ENCODE measurements at regions not wholly inside any gene's neighbourhood (a gene's known extent, or its start where the extent isn't known, plus 50 kb on each side); places are given as distances from the start of the nearest gene placed in this dataset.

DNA sequence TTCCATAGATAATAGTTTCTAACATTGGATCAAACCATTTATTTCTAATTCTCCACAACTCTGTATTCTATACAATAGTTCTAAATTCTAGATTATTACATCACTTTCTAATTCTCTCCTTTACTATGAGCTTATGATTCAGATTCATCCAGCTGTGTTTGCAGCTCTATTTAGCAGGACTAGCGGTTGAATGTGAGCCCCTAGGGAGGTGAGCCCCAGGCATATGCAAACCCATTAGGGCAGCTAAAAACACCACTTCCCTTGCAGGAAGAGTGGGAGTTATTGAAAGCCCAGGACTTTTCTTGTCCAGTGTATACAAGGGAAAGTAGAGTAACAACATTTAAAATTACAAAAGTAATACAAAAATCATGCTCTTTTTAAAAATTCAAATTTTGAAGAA lies 56.9 kb downstream of the KRTAP19-8 start:
- TF ChIP-seq, protein P1, sequence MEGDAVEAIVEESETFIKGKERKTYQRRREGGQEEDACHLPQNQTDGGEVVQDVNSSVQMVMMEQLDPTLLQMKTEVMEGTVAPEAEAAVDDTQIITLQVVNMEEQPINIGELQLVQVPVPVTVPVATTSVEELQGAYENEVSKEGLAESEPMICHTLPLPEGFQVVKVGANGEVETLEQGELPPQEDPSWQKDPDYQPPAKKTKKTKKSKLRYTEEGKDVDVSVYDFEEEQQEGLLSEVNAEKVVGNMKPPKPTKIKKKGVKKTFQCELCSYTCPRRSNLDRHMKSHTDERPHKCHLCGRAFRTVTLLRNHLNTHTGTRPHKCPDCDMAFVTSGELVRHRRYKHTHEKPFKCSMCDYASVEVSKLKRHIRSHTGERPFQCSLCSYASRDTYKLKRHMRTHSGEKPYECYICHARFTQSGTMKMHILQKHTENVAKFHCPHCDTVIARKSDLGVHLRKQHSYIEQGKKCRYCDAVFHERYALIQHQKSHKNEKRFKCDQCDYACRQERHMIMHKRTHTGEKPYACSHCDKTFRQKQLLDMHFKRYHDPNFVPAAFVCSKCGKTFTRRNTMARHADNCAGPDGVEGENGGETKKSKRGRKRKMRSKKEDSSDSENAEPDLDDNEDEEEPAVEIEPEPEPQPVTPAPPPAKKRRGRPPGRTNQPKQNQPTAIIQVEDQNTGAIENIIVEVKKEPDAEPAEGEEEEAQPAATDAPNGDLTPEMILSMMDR (IDR thresholded peaks at IDR 0.05) = no peak
- Histone ChIP-seq H3K27me3 (ENCODE audit: control insufficient read depth, insufficient read depth, low read length) (no peaks in the 10 kb centered on the region), H3K4me3 (ENCODE audit: low read depth in 2 of 2, low read length in 2 of 2) (no peak overlapping the region), H3K27ac (ENCODE audit: low read length) (no peak overlapping the region), H3K4me1 (ENCODE audit: control insufficient read depth, insufficient read depth, low read length) (no peaks in the 10 kb centered on the region), H3K36me3 (ENCODE audit: control insufficient read depth, insufficient read depth, low read length) (no peaks in the 10 kb centered on the region), H3K9me3 (ENCODE audit: control insufficient read depth, insufficient read depth, low read depth, low read length) (no peaks in the 10 kb centered on the region)
- no peak for DNase-seq (ENCODE audit: low read depth, low spot score)
- CTCF ChIA-PET = no interaction called here
- intact Hi-C loops (cut with micrococcal nuclease; ENCODE audit: unreplicated experiment) (no loop called here), in situ Hi-C loops (cut with HindIII; ENCODE audit: low pct_unique_long_range_greater_than_20kb, low sequenced_read_pairs) (no loop called here)
- ATAC-seq = no peak
- BruUV-seq (replicated peaks) = no TSS peak
- POLR2A ChIA-PET = no interaction called here

DNA sequence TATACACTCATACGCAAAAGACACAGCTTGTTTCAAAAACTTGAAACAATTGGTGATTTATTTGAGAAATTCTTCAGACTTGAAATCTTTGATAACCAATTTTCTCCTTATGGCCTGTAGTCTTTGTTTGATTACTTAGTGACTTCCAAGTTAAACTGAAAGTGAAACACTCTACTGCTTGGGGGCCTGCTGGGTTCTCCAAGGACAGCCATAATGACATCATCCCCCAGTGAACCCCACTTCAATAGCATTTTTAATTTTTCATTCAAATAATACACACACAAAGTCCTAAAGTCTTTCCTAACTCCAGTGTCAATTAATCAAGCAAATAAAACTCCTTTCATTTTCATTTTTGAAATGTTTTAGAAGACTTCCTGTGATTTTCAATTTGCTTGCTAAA lies 59.2 kb downstream of the KRTAP19-8 start:
- ChIA-PET POLR2A (no interaction called here), CTCF (no interaction called here)
- TF ChIP-seq SIN3A (IDR thresholded peaks at IDR 0.05; ENCODE audit: borderline replicate concordance, insufficient read depth, low read depth, low read length) = no peak
- TF ChIP-seq POLR2AphosphoS5 (IDR thresholded peaks at IDR 0.05; ENCODE audit: low read depth, low read length) = no peak
- DNase-seq (ENCODE audit: low read depth, low spot score) (no peak), ATAC-seq (no peak)
- Histone ChIP-seq H3K27ac (ENCODE audit: low read length) (no peak overlapping the region), H3K4me1 (ENCODE audit: control insufficient read depth, insufficient read depth, low read length) (no peaks in the 10 kb centered on the region), H3K36me3 (ENCODE audit: control insufficient read depth, insufficient read depth, low read length) (no peaks in the 10 kb centered on the region), H3K4me3 (ENCODE audit: low read depth in 2 of 2, low read length in 2 of 2) (no peak overlapping the region), H3K27me3 (ENCODE audit: control insufficient read depth, insufficient read depth, low read length) (no peaks in the 10 kb centered on the region), H3K9me3 (ENCODE audit: control insufficient read depth, insufficient read depth, low read depth, low read length) (no peaks in the 10 kb centered on the region)
- intact Hi-C loops (cut with micrococcal nuclease; ENCODE audit: unreplicated experiment) (no loop called here), in situ Hi-C loops (cut with HindIII; ENCODE audit: low pct_unique_long_range_greater_than_20kb, low sequenced_read_pairs) (no loop called here)
- BruUV-seq (replicated peaks) = no TSS peak

DNA sequence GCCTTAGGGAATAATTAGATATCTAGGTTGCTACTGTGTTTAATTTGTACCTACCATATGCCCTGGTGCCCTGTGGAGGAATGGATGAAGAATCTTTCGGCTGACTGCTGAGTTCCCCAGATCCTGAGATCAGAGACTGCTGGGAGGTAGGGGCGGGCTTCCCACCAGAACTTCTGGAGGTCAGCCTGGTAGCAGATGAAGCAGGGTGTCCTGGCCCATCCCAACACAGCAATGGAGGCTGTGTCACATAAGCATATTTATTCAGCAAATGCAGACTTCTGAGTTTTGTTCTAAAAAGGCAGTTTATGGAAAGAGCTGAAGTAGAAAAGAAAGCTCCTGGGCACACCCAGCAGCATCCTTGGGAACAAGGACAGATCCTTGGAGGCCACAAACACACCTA lies 74.0 kb downstream of the KRTAP19-8 start:
- ATAC-seq = no peak
- TF ChIP-seq, protein P2, sequence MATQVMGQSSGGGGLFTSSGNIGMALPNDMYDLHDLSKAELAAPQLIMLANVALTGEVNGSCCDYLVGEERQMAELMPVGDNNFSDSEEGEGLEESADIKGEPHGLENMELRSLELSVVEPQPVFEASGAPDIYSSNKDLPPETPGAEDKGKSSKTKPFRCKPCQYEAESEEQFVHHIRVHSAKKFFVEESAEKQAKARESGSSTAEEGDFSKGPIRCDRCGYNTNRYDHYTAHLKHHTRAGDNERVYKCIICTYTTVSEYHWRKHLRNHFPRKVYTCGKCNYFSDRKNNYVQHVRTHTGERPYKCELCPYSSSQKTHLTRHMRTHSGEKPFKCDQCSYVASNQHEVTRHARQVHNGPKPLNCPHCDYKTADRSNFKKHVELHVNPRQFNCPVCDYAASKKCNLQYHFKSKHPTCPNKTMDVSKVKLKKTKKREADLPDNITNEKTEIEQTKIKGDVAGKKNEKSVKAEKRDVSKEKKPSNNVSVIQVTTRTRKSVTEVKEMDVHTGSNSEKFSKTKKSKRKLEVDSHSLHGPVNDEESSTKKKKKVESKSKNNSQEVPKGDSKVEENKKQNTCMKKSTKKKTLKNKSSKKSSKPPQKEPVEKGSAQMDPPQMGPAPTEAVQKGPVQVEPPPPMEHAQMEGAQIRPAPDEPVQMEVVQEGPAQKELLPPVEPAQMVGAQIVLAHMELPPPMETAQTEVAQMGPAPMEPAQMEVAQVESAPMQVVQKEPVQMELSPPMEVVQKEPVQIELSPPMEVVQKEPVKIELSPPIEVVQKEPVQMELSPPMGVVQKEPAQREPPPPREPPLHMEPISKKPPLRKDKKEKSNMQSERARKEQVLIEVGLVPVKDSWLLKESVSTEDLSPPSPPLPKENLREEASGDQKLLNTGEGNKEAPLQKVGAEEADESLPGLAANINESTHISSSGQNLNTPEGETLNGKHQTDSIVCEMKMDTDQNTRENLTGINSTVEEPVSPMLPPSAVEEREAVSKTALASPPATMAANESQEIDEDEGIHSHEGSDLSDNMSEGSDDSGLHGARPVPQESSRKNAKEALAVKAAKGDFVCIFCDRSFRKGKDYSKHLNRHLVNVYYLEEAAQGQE (IDR thresholded peaks at IDR 0.05; ENCODE audit: insufficient read depth in 1 of 2, low read depth in 2 of 2, low read length in 1 of 2) = no peak
- TF ChIP-seq TCF7L2 (IDR thresholded peaks at IDR 0.05; ENCODE audit: low read depth, low read length) (no peak), POLR2AphosphoS5 (IDR thresholded peaks at IDR 0.05; ENCODE audit: low read depth, low read length) (no peak), SIN3A (IDR thresholded peaks at IDR 0.05; ENCODE audit: borderline replicate concordance, insufficient read depth, low read depth, low read length) (no peak)
- TF ChIP-seq, protein P1 (IDR thresholded peaks at IDR 0.05) = no peak
- BruUV-seq (replicated peaks) = no TSS peak
- no peak for DNase-seq (ENCODE audit: low read depth, low spot score)
- no peak overlapping the region for H3K27ac ChIP-seq (ENCODE audit: low read length)
- CTCF ChIA-PET = no interaction called here
- in situ Hi-C loops (cut with HindIII; ENCODE audit: low pct_unique_long_range_greater_than_20kb, low sequenced_read_pairs) = no loop called here
- intact Hi-C loops (cut with micrococcal nuclease; ENCODE audit: unreplicated experiment) = no loop called here
- H3K36me3 ChIP-seq (ENCODE audit: control insufficient read depth, insufficient read depth, low read length) = no peaks in the 10 kb centered on the region
- H3K27me3 ChIP-seq (ENCODE audit: control insufficient read depth, insufficient read depth, low read length) = no peaks in the 10 kb centered on the region
- no peaks in the 10 kb centered on the region for H3K9me3 ChIP-seq (ENCODE audit: control insufficient read depth, insufficient read depth, low read depth, low read length)
- POLR2A ChIA-PET = no interaction called here
- H3K4me1 ChIP-seq (ENCODE audit: control insufficient read depth, insufficient read depth, low read length) = no peaks in the 10 kb centered on the region
- H3K4me3 ChIP-seq (ENCODE audit: low read depth in 2 of 2, low read length in 2 of 2) = no peak overlapping the region

Measured in Panc1 (cell line).